Amygdala (tissue), 56 donors: ENCODE measurements at regions not wholly inside any gene's neighbourhood (a gene's known extent, or its start where the extent isn't known, plus 50 kb on each side); places are given as distances from the start of the nearest gene placed in this dataset.
"Not testable (repeated sequence)": the region's sequence is repeated elsewhere in the genome, so short reads cannot be mapped to it uniquely, and the experiment has no call there.

Experiments used
- DNase-seq, 56 donors: peaks; one replicate each; lab custom pipeline; 2025; lab: John Stamatoyannopoulos, UW

- no peak for DNase-seq
These were observed 320.1 kb upstream of the TARS1 start for GRCh38 chr5:33120671-33121070.

DNA sequence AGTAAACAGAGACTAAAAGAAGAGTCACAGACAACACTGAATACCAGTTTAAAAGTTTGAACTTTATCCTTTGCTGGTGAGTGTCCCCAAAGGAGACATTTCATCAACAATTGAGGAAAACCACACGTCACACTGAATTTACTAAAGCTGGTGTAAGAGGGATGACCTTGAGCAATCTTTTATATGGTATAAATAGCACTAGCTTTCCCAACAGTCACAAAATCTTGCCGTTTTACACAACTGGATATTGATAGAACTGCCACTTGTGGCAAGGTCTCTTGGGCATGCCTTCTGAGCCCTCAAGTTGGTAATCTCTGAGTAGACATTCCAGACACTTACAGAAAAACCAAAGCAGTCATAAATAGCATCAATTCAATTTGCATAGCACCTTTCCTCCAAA lies 311.5 kb upstream of the TARS1 start:
- DNase-seq = no peak

- no peak for DNase-seq
These were observed 304.0 kb upstream of the TARS1 start for GRCh38 chr5:33136785-33137184.

DNA sequence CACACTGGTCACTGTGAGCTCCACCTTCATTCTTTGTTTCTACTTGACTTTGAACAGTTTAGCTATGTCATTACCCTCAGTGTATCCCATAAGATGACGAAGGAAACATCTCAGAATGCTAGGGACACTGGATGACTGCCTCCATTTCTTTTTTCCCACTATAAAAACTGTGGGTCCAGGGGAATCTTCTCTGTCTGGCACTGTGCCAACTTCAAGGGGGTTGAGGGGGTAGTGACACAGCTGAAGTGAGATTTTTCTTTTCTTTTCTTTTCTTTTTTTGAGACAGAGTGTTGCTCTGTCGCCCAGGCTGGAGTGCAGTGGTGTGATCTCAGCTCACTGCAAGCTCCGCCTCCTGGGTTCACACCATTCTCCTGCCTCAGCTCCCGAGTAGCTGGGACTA lies 302.6 kb upstream of the TARS1 start:
- DNase-seq = not testable (repeated sequence)

DNA sequence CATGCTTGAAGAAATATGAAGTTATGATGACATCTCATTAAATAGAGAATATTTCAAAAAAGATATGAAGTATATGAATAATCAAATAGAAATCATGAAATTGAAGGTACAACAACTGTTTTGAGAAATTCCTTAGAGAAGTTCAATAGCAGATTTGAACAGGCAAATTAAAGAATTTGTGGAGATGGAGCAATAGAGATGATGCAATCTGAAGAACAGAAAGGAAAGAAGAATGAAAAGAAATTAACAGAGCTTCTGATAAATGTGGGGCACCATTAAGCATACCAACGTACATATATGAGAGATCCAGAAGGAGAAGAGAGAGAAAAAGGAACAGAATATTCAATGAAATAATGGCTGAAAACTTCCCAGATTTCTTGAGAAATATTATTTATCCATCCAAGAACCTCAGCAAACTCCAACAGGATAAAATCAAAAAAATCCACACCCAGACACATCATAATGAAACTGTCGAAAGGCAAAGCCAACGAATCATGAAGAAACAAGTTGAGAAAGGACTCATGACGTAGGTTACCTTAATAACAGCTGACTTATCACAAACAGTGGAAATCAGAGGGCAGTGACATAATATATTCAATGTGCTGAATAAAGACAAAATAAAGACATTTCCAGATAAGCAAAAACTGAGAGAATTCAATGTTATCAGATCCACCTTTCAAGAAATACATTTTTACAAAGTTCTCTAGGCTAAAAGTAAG lies 297.2 kb upstream of the TARS1 start:
- DNase-seq = no peak

GRCh38 chr5:33146881-33147280 lies 293.9 kb upstream of the TARS1 start:
- DNase-seq = no peak

DNA sequence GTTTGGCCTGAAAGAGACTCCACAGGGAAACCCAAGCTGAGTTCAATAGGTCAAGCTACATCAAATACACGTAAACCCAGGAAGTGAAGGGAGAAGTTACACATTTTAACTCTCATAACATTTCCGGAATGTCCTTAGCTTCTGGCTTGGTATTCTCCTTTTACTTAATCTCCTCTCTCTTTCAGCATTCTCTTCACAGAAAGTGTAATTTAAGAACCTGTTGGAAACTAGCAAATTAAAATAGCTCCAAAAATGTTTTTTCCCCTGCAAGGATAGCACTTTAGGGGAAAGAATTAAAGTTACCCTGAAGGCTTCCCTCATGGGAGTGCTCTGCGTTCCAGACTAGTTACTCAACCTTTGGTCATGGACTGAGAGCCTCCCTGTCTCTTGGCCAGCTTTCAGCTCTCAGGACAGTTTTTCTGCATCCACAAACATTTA lies 292.7 kb upstream of the TARS1 start:
- no peak for DNase-seq

DNA sequence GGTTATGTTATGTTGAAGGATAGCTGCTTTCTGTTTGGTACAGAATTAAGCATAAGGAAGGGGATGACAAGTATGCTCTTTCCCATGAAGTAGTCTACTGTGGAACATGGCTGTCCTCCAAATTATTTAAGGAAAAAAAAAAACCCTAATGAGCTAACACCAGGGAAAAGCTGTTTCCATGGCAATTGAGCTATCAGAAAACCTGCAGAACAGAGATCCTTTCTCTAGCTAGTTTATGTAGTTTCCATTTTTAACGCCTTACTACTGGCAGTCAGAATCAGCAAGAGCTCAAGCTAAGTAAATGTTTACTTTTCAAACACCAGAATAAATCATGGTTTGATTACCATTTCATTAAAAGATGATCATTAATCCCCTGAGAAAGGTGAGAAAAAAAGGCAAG lies 287.4 kb upstream of the TARS1 start:
- DNase-seq = no peak

GRCh38 chr5:33153831-33154230 lies 286.9 kb upstream of the TARS1 start:
- DNase-seq = no peak

- no peak for DNase-seq
These were observed 279.9 kb upstream of the TARS1 start for GRCh38 chr5:33160871-33161270.

GRCh38 chr5:33161421-33161820 lies 279.3 kb upstream of the TARS1 start:
- DNase-seq = no peak

GRCh38 chr5:33162057-33162456 lies 278.7 kb upstream of the TARS1 start:
- no peak for DNase-seq

DNA sequence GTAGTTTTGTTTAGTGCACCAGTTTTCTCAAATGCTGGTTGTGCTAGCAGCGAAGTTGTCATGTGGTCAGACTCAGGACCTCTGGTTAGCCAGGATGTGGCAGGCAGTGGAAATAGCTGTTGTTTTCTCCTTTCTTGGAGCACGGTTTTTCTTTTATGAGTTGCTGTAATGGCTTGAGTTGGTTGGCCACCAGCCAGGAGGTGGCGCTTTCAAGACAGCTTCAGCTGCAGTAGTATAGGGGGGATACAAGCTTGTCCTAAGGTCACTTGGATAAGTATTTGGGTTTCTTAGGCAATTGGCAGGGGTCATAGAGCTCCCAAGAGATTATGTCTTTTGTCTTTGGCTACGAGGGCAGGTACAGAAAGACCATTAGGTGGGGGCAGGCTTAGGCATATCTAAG lies 274.2 kb upstream of the TARS1 start:
- no peak for DNase-seq

DNA sequence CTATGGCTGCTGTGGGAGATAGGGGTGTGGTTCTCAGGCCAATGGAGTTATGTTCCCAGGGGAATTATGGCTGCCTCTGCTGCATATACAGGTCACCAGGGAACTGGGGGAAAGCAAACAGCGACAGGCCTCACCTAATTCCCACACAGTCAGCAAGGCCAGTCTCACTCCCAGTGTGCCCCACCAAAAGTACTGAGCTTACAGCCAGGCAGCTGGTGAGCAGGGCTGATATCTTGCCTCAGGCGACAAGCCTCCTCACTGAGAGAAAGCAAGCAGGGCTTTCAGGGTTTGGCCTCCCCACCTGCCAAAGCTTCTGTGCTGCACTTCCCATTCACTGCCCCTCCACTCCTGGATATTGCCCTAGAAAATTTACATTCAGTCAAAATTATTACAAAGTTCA lies 273.8 kb upstream of the TARS1 start:
- no peak for DNase-seq

DNA sequence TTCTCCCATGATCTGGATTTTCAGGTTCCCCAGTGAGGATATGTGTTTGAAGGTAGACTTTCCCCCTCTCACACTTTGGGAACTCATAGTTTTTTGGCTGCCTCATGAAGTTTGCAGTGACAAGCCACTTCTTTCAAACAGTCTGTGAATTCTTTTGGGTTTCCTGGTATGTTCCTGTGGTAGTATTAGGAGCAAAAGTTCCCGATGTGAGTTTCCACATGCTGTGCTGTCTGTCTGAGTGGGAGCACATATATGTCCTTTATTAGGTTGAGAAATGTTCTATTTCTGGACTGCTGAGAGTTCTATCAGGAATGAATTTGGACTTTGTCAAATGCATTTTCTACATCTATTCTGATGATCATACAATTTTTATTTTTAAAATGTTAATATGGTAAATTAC lies 273.2 kb upstream of the TARS1 start:
- DNase-seq = no peak

DNA sequence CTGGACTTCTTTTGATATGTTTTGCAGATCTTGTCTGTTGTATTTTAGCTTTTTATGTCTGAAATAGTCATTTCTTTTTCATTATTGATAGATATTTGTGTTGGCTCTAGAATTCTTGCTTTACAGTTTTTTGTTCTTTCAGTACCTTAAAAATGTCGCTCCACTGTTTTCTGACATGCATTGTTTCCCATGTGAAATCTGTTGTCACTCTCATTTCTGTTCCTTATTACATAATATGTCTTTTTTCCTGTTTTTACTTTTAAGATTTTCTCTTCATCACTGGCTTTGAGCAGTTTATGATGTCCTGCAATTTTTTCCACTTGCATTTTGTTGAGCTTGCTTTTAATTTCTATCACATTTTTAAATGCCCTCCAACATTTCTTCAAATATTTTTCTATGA lies 270.4 kb upstream of the TARS1 start:
- no peak for DNase-seq

DNA sequence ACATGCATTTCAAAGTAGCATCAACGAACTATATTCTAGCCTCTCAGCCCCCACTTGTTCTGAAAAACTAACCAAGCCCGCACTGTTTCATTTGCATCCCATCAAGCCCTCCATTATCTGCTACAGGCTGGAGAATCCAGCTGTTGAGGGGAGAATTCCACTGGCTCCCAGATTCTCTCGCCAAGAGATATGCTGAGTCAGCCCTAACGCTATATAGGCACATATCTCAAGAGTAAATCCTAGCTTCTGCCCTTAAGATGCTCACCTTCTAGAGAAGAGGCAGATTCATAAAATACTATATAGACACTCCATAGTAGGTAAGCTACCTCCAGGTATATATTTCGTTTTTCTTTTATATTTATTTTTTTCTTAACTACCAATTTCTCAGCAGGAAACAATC lies 266.4 kb upstream of the TARS1 start:
- DNase-seq = no peak

GRCh38 chr5:33179301-33179700 lies 261.5 kb upstream of the TARS1 start:
- no peak for DNase-seq

DNA sequence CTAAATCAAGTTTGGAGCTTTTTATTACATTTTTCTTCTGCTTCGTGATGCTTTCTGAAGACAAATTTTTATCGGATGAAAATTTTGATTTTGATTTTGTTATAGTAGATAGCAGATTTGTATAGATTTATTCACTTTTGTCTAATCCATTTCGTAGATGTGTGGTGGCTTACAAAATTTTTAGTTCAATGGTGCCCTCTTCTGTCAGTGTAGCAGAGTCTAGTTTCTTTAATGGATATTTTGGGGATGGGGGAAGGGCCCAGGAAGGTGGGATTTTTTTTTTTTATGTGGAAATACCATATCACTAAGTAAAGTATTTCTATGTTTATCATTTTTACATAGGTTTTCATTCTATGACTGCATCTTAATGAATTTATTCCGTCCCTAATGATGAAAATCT lies 259.9 kb upstream of the TARS1 start:
- DNase-seq = no peak

DNA sequence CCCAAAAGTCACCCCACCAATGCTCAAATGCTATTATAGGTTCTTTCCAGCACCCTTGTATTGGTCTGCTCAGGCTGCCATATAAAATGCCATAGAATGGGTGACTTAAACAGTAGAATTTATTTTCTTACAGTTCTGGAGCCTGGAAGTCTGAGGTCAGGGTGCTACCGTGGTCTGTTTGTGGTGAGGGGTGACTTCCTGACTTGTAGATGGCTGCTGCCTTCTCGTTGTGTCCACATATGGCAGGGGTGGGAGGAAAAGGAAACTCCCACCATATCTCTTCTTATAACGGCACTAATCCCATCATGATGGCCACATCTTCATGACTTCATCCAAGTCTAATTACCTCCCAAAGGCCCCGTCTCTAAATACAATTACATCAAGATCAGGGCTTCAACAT lies 257.8 kb upstream of the TARS1 start:
- DNase-seq = no peak

DNA sequence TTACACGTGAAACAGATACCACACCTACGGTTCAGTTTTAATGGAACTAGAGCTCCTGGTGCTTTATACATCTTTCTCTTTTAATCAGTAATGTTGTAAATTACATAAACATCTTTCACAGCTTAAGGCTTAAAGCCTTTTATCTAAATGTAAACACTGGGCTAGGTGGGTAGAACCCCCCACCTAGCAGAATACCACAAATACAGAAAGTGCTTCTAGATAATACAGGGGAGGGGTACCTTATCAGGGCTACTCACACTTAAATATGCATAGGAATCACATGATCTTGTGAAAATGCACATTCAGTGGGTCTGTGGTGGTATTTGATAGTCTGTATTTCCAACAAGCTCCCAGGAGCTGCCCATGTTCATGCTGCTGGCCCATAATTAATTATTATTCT lies 256.4 kb upstream of the TARS1 start:
- DNase-seq = no peak

DNA sequence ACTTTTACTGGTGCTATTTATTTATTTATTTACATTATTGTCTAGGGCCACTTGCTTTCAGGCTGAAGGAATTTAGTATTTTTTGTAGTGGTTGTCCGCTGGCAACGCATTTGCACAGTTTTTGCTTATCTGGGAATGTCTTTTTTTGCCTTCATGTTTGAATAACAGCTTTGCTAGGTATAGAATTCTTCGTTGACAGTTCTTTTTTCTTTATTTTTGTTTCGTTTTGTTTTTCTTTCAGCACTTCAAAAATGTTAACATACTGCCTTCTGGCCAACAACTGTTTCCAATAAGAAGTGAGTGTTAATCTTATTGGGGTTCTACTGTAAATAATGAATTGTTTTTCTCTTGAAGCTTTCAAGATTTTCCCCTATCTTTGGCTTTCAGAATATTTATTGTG lies 252.7 kb upstream of the TARS1 start:
- no peak for DNase-seq

- no peak for DNase-seq
These were observed 245.9 kb upstream of the TARS1 start for GRCh38 chr5:33194914-33195313.
